Large intestine (tissue), 3 donors: ENCODE measurements at regions not wholly inside any gene's neighbourhood (a gene's known extent, or its start where the extent isn't known, plus 50 kb on each side); places are given as distances from the start of the nearest gene placed in this dataset.

Source experiments
- DNase-seq, 2 donors: peaks; one replicate each; pipeline versions ENCODE4 v3.0.0 to v3.0.0-alpha.2; 2013
- H3K27ac ChIP-seq: one replicate; pipeline ENCODE4 v1.5.1; 2013; ENCODE audit warnings: low read length
- H3K27me3 ChIP-seq: 2 replicates; pipeline ENCODE4 v1.6.1; 2013; ENCODE audit warnings: low read length; ENCODE audit not compliant: control insufficient read depth, insufficient read depth
- H3K36me3 ChIP-seq: 2 replicates; pipeline ENCODE4 v1.6.1; 2013; ENCODE audit warnings: low read length; ENCODE audit not compliant: control insufficient read depth, insufficient read depth
- H3K4me1 ChIP-seq: one replicate; pipeline ENCODE4 v1.6.1; 2013; ENCODE audit warnings: low read length; ENCODE audit not compliant: control insufficient read depth, insufficient read depth
- H3K4me3 ChIP-seq: one replicate; pipeline ENCODE4 v1.5.1; 2013; ENCODE audit warnings: low read length
- H3K9me3 ChIP-seq: one replicate; pipeline ENCODE4 v1.6.1; 2013; ENCODE audit warnings: mild to moderate bottlenecking, low read depth, low read length, moderate library complexity; ENCODE audit not compliant: control insufficient read depth
- WGBS: methylation state at CpG from one replicate; pipeline ENCODE4 v1.1.5; 2013; ENCODE audit warnings: low lambda C conversion rate; ENCODE audit not compliant: insufficient coverage; 5-methylcytosine and 5-hydroxymethylcytosine counted together

GRCh38 chr4:37051111-37051510, 193.4 kb upstream of the NWD2 start:
- Histone ChIP-seq H3K9me3 (no peaks in the 10 kb centered on the region), H3K27me3 (no peaks in the 10 kb centered on the region), H3K4me3 (no peak overlapping the region), H3K27ac (no peak overlapping the region), H3K4me1 (no peaks in the 10 kb centered on the region), H3K36me3 (no peaks in the 10 kb centered on the region)
- no peak for DNase-seq
- WGBS: 100% methylated on average over 1 of the region's 1 CpG

- DNase-seq: no peak
- WGBS: 0% methylated on average over 2 of the region's 2 CpGs
- Histone ChIP-seq H3K4me1 (no peaks in the 10 kb centered on the region), H3K27me3 (no peaks in the 10 kb centered on the region), H3K36me3 (no peaks in the 10 kb centered on the region), H3K27ac (no peak overlapping the region), H3K4me3 (no peak overlapping the region), H3K9me3 (no peaks in the 10 kb centered on the region)
Measured at GRCh38 chr4:37051866-37052265, 192.7 kb upstream of the NWD2 start.

GRCh38 chr4:37054531-37055077, 189.9 kb upstream of the NWD2 start:
- no peak overlapping the region for H3K4me3 ChIP-seq
- no peak for DNase-seq
- H3K36me3 ChIP-seq: no peaks in the 10 kb centered on the region
- H3K27me3 ChIP-seq: no peaks in the 10 kb centered on the region
- no peak overlapping the region for H3K27ac ChIP-seq
- H3K9me3 ChIP-seq: no peaks in the 10 kb centered on the region
- H3K4me1 ChIP-seq: no peaks in the 10 kb centered on the region
- 61% methylated on average over 2 of the region's 4 CpGs for WGBS

GRCh38 chr4:37058826-37059225, 185.7 kb upstream of the NWD2 start:
- Histone ChIP-seq H3K9me3 (no peaks in the 10 kb centered on the region), H3K27ac (no peak overlapping the region), H3K27me3 (no peaks in the 10 kb centered on the region), H3K36me3 (no peaks in the 10 kb centered on the region), H3K4me3 (no peak overlapping the region), H3K4me1 (no peaks in the 10 kb centered on the region)
- no peak for DNase-seq
- 80% methylated on average over 1 of the region's 4 CpGs for WGBS

- H3K9me3 ChIP-seq: no peaks in the 10 kb centered on the region
- no peaks in the 10 kb centered on the region for H3K27me3 ChIP-seq
- H3K4me1 ChIP-seq: no peaks in the 10 kb centered on the region
- H3K27ac ChIP-seq: no peak overlapping the region
- no peaks in the 10 kb centered on the region for H3K36me3 ChIP-seq
- H3K4me3 ChIP-seq: no peak overlapping the region
- 100% methylated on average over 1 of the region's 2 CpGs for WGBS
- no peak for DNase-seq
Measured at GRCh38 chr4:37066159-37066558, 178.4 kb upstream of the NWD2 start.

- H3K36me3 ChIP-seq: no peaks in the 10 kb centered on the region
- WGBS: 40% methylated on average over 1 of the region's 5 CpGs
- no peaks in the 10 kb centered on the region for H3K27me3 ChIP-seq
- H3K27ac ChIP-seq: no peak overlapping the region
- H3K9me3 ChIP-seq: no peaks in the 10 kb centered on the region
- H3K4me1 ChIP-seq: no peaks in the 10 kb centered on the region
- DNase-seq: no peak
- H3K4me3 ChIP-seq: no peak overlapping the region
Measured at GRCh38 chr4:37068580-37068979, 176.0 kb upstream of the NWD2 start.

- DNase-seq: no peak
- no peaks in the 10 kb centered on the region for H3K36me3 ChIP-seq
- WGBS: 8% methylated on average over 2 of the region's 5 CpGs
- no peak overlapping the region for H3K4me3 ChIP-seq
- H3K27ac ChIP-seq: no peak overlapping the region
- H3K9me3 ChIP-seq: no peaks in the 10 kb centered on the region
- no peaks in the 10 kb centered on the region for H3K4me1 ChIP-seq
- no peaks in the 10 kb centered on the region for H3K27me3 ChIP-seq
Measured at GRCh38 chr4:37070041-37070440, 174.5 kb upstream of the NWD2 start.

GRCh38 chr4:37071576-37071975, 173.0 kb upstream of the NWD2 start:
- Histone ChIP-seq H3K27ac (no peak overlapping the region), H3K36me3 (no peaks in the 10 kb centered on the region), H3K4me3 (no peak overlapping the region), H3K27me3 (no peaks in the 10 kb centered on the region), H3K4me1 (no peaks in the 10 kb centered on the region), H3K9me3 (no peaks in the 10 kb centered on the region)
- WGBS: 83% methylated on average over 2 of the region's 3 CpGs
- DNase-seq: no peak

GRCh38 chr4:37073226-37073840, 171.2 kb upstream of the NWD2 start:
- no peaks in the 10 kb centered on the region for H3K27me3 ChIP-seq
- H3K4me3 ChIP-seq: no peak overlapping the region
- 93% methylated on average over 3 of the region's 10 CpGs for WGBS
- no peak for DNase-seq
- no peaks in the 10 kb centered on the region for H3K4me1 ChIP-seq
- no peaks in the 10 kb centered on the region for H3K36me3 ChIP-seq
- H3K27ac ChIP-seq: no peak overlapping the region
- no peaks in the 10 kb centered on the region for H3K9me3 ChIP-seq

- Histone ChIP-seq H3K27ac (no peak overlapping the region), H3K9me3 (no peaks in the 10 kb centered on the region), H3K4me1 (no peaks in the 10 kb centered on the region), H3K4me3 (no peak overlapping the region), H3K27me3 (no peaks in the 10 kb centered on the region), H3K36me3 (no peaks in the 10 kb centered on the region)
- DNase-seq: no peak
- WGBS: 100% methylated on average over 2 of the region's 2 CpGs
Measured at GRCh38 chr4:37082912-37083311, 161.6 kb upstream of the NWD2 start.

- Histone ChIP-seq H3K36me3 (no peaks in the 10 kb centered on the region), H3K9me3 (no peaks in the 10 kb centered on the region), H3K4me3 (no peak overlapping the region), H3K4me1 (no peaks in the 10 kb centered on the region), H3K27ac (no peak overlapping the region), H3K27me3 (no peaks in the 10 kb centered on the region)
- no CpG with 5 or more reads among the region's 1 CpG for WGBS
- DNase-seq: no peak
Measured at GRCh38 chr4:37095925-37096324, 148.6 kb upstream of the NWD2 start.
